ENCODE measurements at regions not wholly inside any gene's neighbourhood (a gene's known extent, or its start where the extent isn't known, plus 50 kb on each side); places are given as distances from the start of the nearest gene placed in this dataset.
A peak's percentile ranks its signal among the peaks of the same experiment; 100 is the strongest.
"Not testable (repeated sequence)": the region's sequence is repeated elsewhere in the genome, so short reads cannot be mapped to it uniquely, and the experiment has no call there.

GRCh38 chr6:85128781-85129180 lies 321.1 kb upstream of the NT5E start:
- no peak for DNase-seq (ENCODE audit: low read depth, low spot score)

GRCh38 chr6:85128256-85128655 lies 321.6 kb upstream of the NT5E start:
- not testable (repeated sequence) for DNase-seq (ENCODE audit: low read depth, low spot score)

- DNase-seq (ENCODE audit: low read depth, low spot score): no peak
These were observed 322.1 kb upstream of the NT5E start for GRCh38 chr6:85127696-85128243.

- DNase-seq (ENCODE audit: low read depth, low spot score): no peak
These were observed 322.8 kb upstream of the NT5E start for GRCh38 chr6:85127168-85127498.

- DNase-seq (ENCODE audit: low read depth, low spot score): peak; percentile 45
These were observed 323.3 kb upstream of the NT5E start for GRCh38 chr6:85126485-85127167.

GRCh38 chr6:85125526-85125925 lies 324.4 kb upstream of the NT5E start:
- no peak for DNase-seq (ENCODE audit: low read depth, low spot score)

GRCh38 chr6:85124472-85125354 lies 325.2 kb upstream of the NT5E start:
- DNase-seq (ENCODE audit: low read depth, low spot score): no peak

- no peak for DNase-seq (ENCODE audit: low read depth, low spot score)
These were observed 328.7 kb upstream of the NT5E start for GRCh38 chr6:85121158-85121557.

GRCh38 chr6:85118652-85119235 lies 331.1 kb upstream of the NT5E start:
- no peak for DNase-seq (ENCODE audit: low read depth, low spot score)

- no peak for DNase-seq (ENCODE audit: low read depth, low spot score)
These were observed 331.6 kb upstream of the NT5E start for GRCh38 chr6:85118233-85118632.

GRCh38 chr6:85116475-85116874 lies 333.4 kb upstream of the NT5E start:
- DNase-seq (ENCODE audit: low read depth, low spot score): no peak

- no peak for DNase-seq (ENCODE audit: low read depth, low spot score)
These were observed 334.0 kb upstream of the NT5E start for GRCh38 chr6:85115876-85116275.

- no peak for DNase-seq (ENCODE audit: low read depth, low spot score)
These were observed 334.5 kb upstream of the NT5E start for GRCh38 chr6:85115376-85115775.

GRCh38 chr6:85114581-85114935 lies 335.3 kb upstream of the NT5E start:
- no peak for DNase-seq (ENCODE audit: low read depth, low spot score)

GRCh38 chr6:85113934-85114580 lies 335.8 kb upstream of the NT5E start:
- no peak for DNase-seq (ENCODE audit: low read depth, low spot score)

- DNase-seq (ENCODE audit: low read depth, low spot score): no peak
These were observed 337.3 kb upstream of the NT5E start for GRCh38 chr6:85112540-85112939.

GRCh38 chr6:85111481-85112011 lies 338.3 kb upstream of the NT5E start:
- DNase-seq (ENCODE audit: low read depth, low spot score): no peak

GRCh38 chr6:85110943-85111342 lies 338.9 kb upstream of the NT5E start:
- no peak for DNase-seq (ENCODE audit: low read depth, low spot score)

GRCh38 chr6:85107701-85108100 lies 342.2 kb upstream of the NT5E start:
- DNase-seq (ENCODE audit: low read depth, low spot score): no peak

- DNase-seq (ENCODE audit: low read depth, low spot score): no peak
These were observed 332.6 kb upstream of the TBX18 start for GRCh38 chr6:85096976-85097375.

GRCh38 chr6:85092226-85092625 lies 327.8 kb upstream of the TBX18 start:
- DNase-seq (ENCODE audit: low read depth, low spot score): no peak

- no peak for DNase-seq (ENCODE audit: low read depth, low spot score)
These were observed 324.9 kb upstream of the TBX18 start for GRCh38 chr6:85089255-85089654.
